ENCODE measurements at regions not wholly inside any gene's neighbourhood (a gene's known extent, or its start where the extent isn't known, plus 50 kb on each side); places are given as distances from the start of the nearest gene placed in this dataset.

DNA sequence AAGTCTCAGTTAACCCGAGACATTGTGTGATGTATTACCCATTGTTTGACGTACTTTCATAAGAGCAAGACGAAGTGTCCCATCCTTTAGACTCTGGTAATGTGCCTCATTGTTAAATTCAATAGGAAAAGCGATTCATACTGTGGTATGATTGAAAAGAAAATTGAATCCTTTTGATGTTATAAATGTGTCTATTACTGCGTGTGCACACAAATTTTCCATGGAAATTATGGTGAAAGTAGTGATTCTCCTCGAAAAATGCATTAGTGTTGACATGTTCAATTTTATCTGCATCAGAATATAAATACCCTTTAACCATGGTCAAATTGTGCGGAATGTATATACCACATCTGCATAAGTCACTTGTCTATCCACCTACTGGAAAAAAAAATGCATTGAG is 386.8 kb downstream of the INSC start:
- DNase-seq: no peak
- H3K4me1 Mint-ChIP-seq: peaks cover 53% of the 10 kb centered on the region
- H3K9me3 Mint-ChIP-seq: no peaks in the 10 kb centered on the region
- no peaks in the 10 kb centered on the region for H3K27me3 Mint-ChIP-seq (ENCODE audit: insufficient read depth)
- no peaks in the 10 kb centered on the region for H3K36me3 Mint-ChIP-seq (ENCODE audit: low read depth)
- 90 to 91% methylated on average over 5 to 7 of the region's 7 CpGs for WGBS, 2 experiments (ENCODE audit: insufficient coverage in 1 of 2, insufficient read length in 1 of 2)
- Histone ChIP-seq H3K4me1 (ENCODE audit: control insufficient read depth, insufficient read depth, low read length) (no peaks in the 10 kb centered on the region), H3K9ac (ENCODE audit: extremely low read depth, low read length, poor library complexity, severe bottlenecking) (no peak overlapping the region), H3K9me3 (ENCODE audit: control insufficient read depth, low read length) (no peaks in the 10 kb centered on the region), H3K36me3 (ENCODE audit: control insufficient read depth, insufficient read depth, low read length) (no peaks in the 10 kb centered on the region), H3K4me3 (ENCODE audit: low read length) (no peak overlapping the region), H3K27ac (ENCODE audit: low read depth, low read length) (no peak overlapping the region), H3K27me3 (ENCODE audit: control insufficient read depth, insufficient read depth, low read length, poor library complexity, severe bottlenecking) (no peaks in the 10 kb centered on the region)
- H3K4me3 Mint-ChIP-seq: no peak overlapping the region
- TF ChIP-seq, protein P1, sequence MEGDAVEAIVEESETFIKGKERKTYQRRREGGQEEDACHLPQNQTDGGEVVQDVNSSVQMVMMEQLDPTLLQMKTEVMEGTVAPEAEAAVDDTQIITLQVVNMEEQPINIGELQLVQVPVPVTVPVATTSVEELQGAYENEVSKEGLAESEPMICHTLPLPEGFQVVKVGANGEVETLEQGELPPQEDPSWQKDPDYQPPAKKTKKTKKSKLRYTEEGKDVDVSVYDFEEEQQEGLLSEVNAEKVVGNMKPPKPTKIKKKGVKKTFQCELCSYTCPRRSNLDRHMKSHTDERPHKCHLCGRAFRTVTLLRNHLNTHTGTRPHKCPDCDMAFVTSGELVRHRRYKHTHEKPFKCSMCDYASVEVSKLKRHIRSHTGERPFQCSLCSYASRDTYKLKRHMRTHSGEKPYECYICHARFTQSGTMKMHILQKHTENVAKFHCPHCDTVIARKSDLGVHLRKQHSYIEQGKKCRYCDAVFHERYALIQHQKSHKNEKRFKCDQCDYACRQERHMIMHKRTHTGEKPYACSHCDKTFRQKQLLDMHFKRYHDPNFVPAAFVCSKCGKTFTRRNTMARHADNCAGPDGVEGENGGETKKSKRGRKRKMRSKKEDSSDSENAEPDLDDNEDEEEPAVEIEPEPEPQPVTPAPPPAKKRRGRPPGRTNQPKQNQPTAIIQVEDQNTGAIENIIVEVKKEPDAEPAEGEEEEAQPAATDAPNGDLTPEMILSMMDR (conservative IDR thresholded peaks at IDR 0.05): no peak
- H3K27ac Mint-ChIP-seq: no peak overlapping the region

DNA sequence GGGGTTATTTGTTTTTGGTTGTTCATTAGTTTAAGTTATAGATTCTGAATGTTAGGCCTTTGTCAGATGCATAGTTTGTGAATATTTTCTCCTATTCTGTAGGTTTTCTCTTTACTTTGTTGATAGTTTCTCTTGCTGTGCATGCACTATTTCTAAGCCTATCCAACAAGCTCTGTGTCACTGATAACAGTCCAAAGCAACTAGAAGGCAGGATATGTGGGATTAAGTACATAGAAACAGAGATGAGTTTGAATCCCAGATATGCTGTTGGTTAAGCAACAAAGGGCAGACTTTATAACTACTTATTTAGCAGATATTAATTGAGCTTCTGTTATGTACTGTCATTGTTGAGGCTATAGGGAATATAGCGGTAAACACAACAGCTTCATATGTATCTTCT is 390.4 kb downstream of the INSC start:
- Histone ChIP-seq H3K9ac (ENCODE audit: extremely low read depth, low read length, poor library complexity, severe bottlenecking) (no peak overlapping the region), H3K27me3 (ENCODE audit: control insufficient read depth, insufficient read depth, low read length, poor library complexity, severe bottlenecking) (no peaks in the 10 kb centered on the region), H3K4me3 (ENCODE audit: low read length) (no peak overlapping the region), H3K27ac (ENCODE audit: low read depth, low read length) (no peak overlapping the region), H3K4me1 (ENCODE audit: control insufficient read depth, insufficient read depth, low read length) (no peaks in the 10 kb centered on the region), H3K9me3 (ENCODE audit: control insufficient read depth, low read length) (no peaks in the 10 kb centered on the region), H3K36me3 (ENCODE audit: control insufficient read depth, insufficient read depth, low read length) (no peaks in the 10 kb centered on the region)
- Mint-ChIP-seq H3K27me3 (ENCODE audit: insufficient read depth) (no peaks in the 10 kb centered on the region), H3K4me1 (peaks cover 35% of the 10 kb centered on the region), H3K4me3 (no peak overlapping the region), H3K9me3 (no peaks in the 10 kb centered on the region), H3K36me3 (ENCODE audit: low read depth) (no peaks in the 10 kb centered on the region), H3K27ac (no peak overlapping the region)
- TF ChIP-seq, protein P1 (conservative IDR thresholded peaks at IDR 0.05): no peak
- 100% methylated on average over 1 of the region's 1 CpG; no CpG with 5 or more reads in 1 of the 2 experiments for WGBS, 2 experiments (ENCODE audit: insufficient coverage in 1 of 2, insufficient read length in 1 of 2)
- no peak for DNase-seq

DNA sequence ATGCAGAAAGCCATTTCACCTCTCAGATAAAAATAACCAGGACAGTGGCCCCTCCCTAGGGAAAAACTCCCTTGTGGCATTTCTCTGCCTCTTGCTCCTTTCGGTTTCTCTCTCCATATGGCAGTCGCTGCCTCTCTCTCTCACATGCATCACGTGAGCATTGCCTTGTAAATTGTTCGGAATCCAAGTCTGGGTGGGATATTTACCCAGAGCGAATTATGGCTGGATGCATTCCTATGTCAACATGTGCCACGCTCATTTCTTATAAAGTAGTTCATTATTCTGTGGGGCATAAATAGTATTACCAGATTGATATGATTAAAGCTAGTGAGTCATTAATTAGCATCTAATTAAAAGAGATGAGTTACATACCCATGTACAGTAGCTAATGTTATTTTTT is 392.9 kb downstream of the INSC start:
- Mint-ChIP-seq H3K36me3 (ENCODE audit: low read depth) (no peaks in the 10 kb centered on the region), H3K4me1 (peaks cover 17% of the 10 kb centered on the region), H3K4me3 (no peak overlapping the region), H3K27me3 (ENCODE audit: insufficient read depth) (no peaks in the 10 kb centered on the region), H3K9me3 (no peaks in the 10 kb centered on the region), H3K27ac (no peak overlapping the region)
- H3K9ac ChIP-seq (ENCODE audit: extremely low read depth, low read length, poor library complexity, severe bottlenecking): no peak overlapping the region
- H3K27me3 ChIP-seq (ENCODE audit: control insufficient read depth, insufficient read depth, low read length, poor library complexity, severe bottlenecking): no peaks in the 10 kb centered on the region
- TF ChIP-seq, protein P1 (conservative IDR thresholded peaks at IDR 0.05): no peak
- no peak overlapping the region for H3K27ac ChIP-seq (ENCODE audit: low read depth, low read length)
- no peaks in the 10 kb centered on the region for H3K36me3 ChIP-seq (ENCODE audit: control insufficient read depth, insufficient read depth, low read length)
- DNase-seq: no peak
- no peaks in the 10 kb centered on the region for H3K9me3 ChIP-seq (ENCODE audit: control insufficient read depth, low read length)
- H3K4me1 ChIP-seq (ENCODE audit: control insufficient read depth, insufficient read depth, low read length): no peaks in the 10 kb centered on the region
- no peak overlapping the region for H3K4me3 ChIP-seq (ENCODE audit: low read length)
- WGBS, 2 experiments (ENCODE audit: insufficient coverage in 1 of 2, insufficient read length in 1 of 2): 98 to 100% methylated on average over 5 to 6 of the region's 6 CpGs

Data from endodermal cell (in vitro differentiated cells).